Caco-2 (cell line): ENCODE measurements at regions not wholly inside any gene's neighbourhood (a gene's known extent, or its start where the extent isn't known, plus 50 kb on each side); places are given as distances from the start of the nearest gene placed in this dataset.

Experiments
- BruUV-seq: library from RNA; stranded (reverse); fragments of 400-500 nt; replicated peaks from 2 replicates; lab custom pipeline; 2021; lab: Mats Ljungman, UMichigan
- CTCF ChIA-PET: fragments of 300-600 bp; sonication (Branson Sonifier 250); formaldehyde crosslinking; loops from one replicate; lab custom pipeline; 2022; ENCODE audit warnings: antibody characterized with exemption; lab: Charles Lee
- POLR2A ChIA-PET: fragments of 300-600 bp; sonication (Branson Sonifier 250); formaldehyde crosslinking; loops from one replicate; lab custom pipeline; 2022; ENCODE audit warnings: antibody characterized with exemption; lab: Charles Lee
- DNase-seq, 2 experiments: peaks; one replicate each; pipeline versions ENCODE4 v3.0.0 to v3.0.0-alpha.2; 2020 to 2022
- H3K27me3 ChIP-seq: replicated peaks from 2 replicates; pipeline ENCODE4 v1.6.0; 2011; ENCODE audit warnings: low read length; ENCODE audit not compliant: control insufficient read depth, insufficient read depth
- H3K36me3 ChIP-seq: 2 replicates; pipeline ENCODE4 v1.5.1; 2011; ENCODE audit warnings: low read length; ENCODE audit not compliant: control insufficient read depth, insufficient read depth
- H3K4me1 ChIP-seq: fragments of 250-450 bp; sonication (Bioruptor Pico); 2 replicates; pipeline ENCODE4 v1.5.1; 2020; ENCODE audit warnings: mild to moderate bottlenecking
- H3K4me3 ChIP-seq: 2 replicates; pipeline ENCODE4 v1.5.1; 2011; ENCODE audit warnings: low read depth, mild to moderate bottlenecking, control low read depth, low read length
- H3K9me3 ChIP-seq: fragments of 250-450 bp; sonication (Bioruptor Pico); 2 replicates; pipeline ENCODE4 v1.5.1; 2020; ENCODE audit warnings: mild to moderate bottlenecking, moderate library complexity
- H3K27ac Mint-ChIP-seq: one replicate; pipeline ENCODE4 v1.8.0; 2022; ENCODE audit warnings: mixed read lengths; ENCODE audit not compliant: unreplicated experiment
- H3K27me3 Mint-ChIP-seq: one replicate; pipeline ENCODE4 v1.8.0; 2022; ENCODE audit warnings: mixed read lengths; ENCODE audit not compliant: insufficient read depth, unreplicated experiment
- H3K36me3 Mint-ChIP-seq: one replicate; pipeline ENCODE4 v1.8.0; 2022; ENCODE audit warnings: mild to moderate bottlenecking, mixed read lengths; ENCODE audit not compliant: insufficient read depth, unreplicated experiment
- H3K4me1 Mint-ChIP-seq: one replicate; pipeline ENCODE4 v1.8.0; 2022; ENCODE audit warnings: low read depth, mixed read lengths; ENCODE audit not compliant: unreplicated experiment
- H3K4me3 Mint-ChIP-seq: one replicate; pipeline ENCODE4 v1.8.0; 2022; ENCODE audit warnings: mild to moderate bottlenecking, moderate library complexity, mixed read lengths; ENCODE audit not compliant: unreplicated experiment
- H3K9me3 Mint-ChIP-seq: one replicate; pipeline ENCODE4 v1.8.0; 2022; ENCODE audit warnings: mixed read lengths; ENCODE audit not compliant: unreplicated experiment
- CTCF ChIP-seq, 2 experiments: fragments of 200-600 bp in 1 of 2; IDR thresholded peaks; 1 replicate in 1 of 2; 2 replicates in 1 of 2; pipeline versions ENCODE4 v1.5.1 to v1.8.0; 2011 to 2022; ENCODE audit warnings: antibody characterized with exemption in 1 of 2, control low read depth in 1 of 2, inconsistent platforms in 1 of 2, low read depth in 1 of 2, low read length in 1 of 2, mild to moderate bottlenecking in 1 of 2, moderate library complexity in 1 of 2; ENCODE audit not compliant: insufficient read depth in 1 of 2, severe bottlenecking in 1 of 2, unreplicated experiment in 1 of 2
- intact Hi-C: fragments of 100-400 bp; cut with micrococcal nuclease; formaldehyde crosslinking; loops from one replicate; pipeline ENCODE4 v1.10.0; 2022; ENCODE audit not compliant: unreplicated experiment

- H3K4me3 Mint-ChIP-seq: no peak overlapping the region
- no peaks in the 10 kb centered on the region for H3K9me3 Mint-ChIP-seq
- H3K4me1 Mint-ChIP-seq: no peaks in the 10 kb centered on the region
- intact Hi-C loops: no loop called here
- Histone ChIP-seq H3K36me3 (no peaks in the 10 kb centered on the region), H3K27me3 (no peaks in the 10 kb centered on the region), H3K4me1 (no peaks in the 10 kb centered on the region), H3K9me3 (no peaks in the 10 kb centered on the region), H3K4me3 (no peak overlapping the region)
- H3K27ac Mint-ChIP-seq: no peak overlapping the region
- BruUV-seq: no TSS peak
- peaks cover 2% of the 10 kb centered on the region for H3K27me3 Mint-ChIP-seq
- ChIA-PET CTCF (no interaction called here), POLR2A (no interaction called here)
- DNase-seq: no peak
- no peak for TF ChIP-seq CTCF (IDR thresholded peaks at IDR 0.05; ENCODE audit: insufficient read depth in 1 of 2, low read depth in 1 of 2, low read length in 1 of 2, severe bottlenecking in 1 of 2, unreplicated experiment in 1 of 2)
- H3K36me3 Mint-ChIP-seq: no peaks in the 10 kb centered on the region
These were observed 243.0 kb downstream of the PSAT1 start for GRCh38 chr9:78539904-78540303.

- Histone ChIP-seq H3K27me3 (no peaks in the 10 kb centered on the region), H3K4me3 (no peak overlapping the region), H3K9me3 (no peaks in the 10 kb centered on the region), H3K4me1 (no peaks in the 10 kb centered on the region), H3K36me3 (no peaks in the 10 kb centered on the region)
- CTCF ChIA-PET: no interaction called here
- H3K36me3 Mint-ChIP-seq: no peaks in the 10 kb centered on the region
- H3K9me3 Mint-ChIP-seq: no peaks in the 10 kb centered on the region
- BruUV-seq: no TSS peak
- POLR2A ChIA-PET: no interaction called here
- H3K27ac Mint-ChIP-seq: no peak overlapping the region
- no peak for TF ChIP-seq CTCF (IDR thresholded peaks at IDR 0.05; ENCODE audit: insufficient read depth in 1 of 2, low read depth in 1 of 2, low read length in 1 of 2, severe bottlenecking in 1 of 2, unreplicated experiment in 1 of 2)
- peaks cover 2% of the 10 kb centered on the region for H3K27me3 Mint-ChIP-seq
- no peaks in the 10 kb centered on the region for H3K4me1 Mint-ChIP-seq
- no peak overlapping the region for H3K4me3 Mint-ChIP-seq
- no peak for DNase-seq
- intact Hi-C loops: no loop called here
These were observed 245.0 kb downstream of the PSAT1 start for GRCh38 chr9:78541868-78542443.

GRCh38 chr9:78542491-78543181 lies 245.7 kb downstream of the PSAT1 start:
- no peaks in the 10 kb centered on the region for H3K9me3 ChIP-seq
- H3K27me3 ChIP-seq: no peaks in the 10 kb centered on the region
- Mint-ChIP-seq H3K9me3 (no peaks in the 10 kb centered on the region), H3K36me3 (no peaks in the 10 kb centered on the region), H3K27ac (no peak overlapping the region), H3K27me3 (peaks cover 2% of the 10 kb centered on the region), H3K4me3 (no peak overlapping the region), H3K4me1 (no peaks in the 10 kb centered on the region)
- no peaks in the 10 kb centered on the region for H3K36me3 ChIP-seq
- CTCF ChIA-PET: no interaction called here
- DNase-seq: no peak
- no peak overlapping the region for H3K4me3 ChIP-seq
- POLR2A ChIA-PET: no interaction called here
- no peaks in the 10 kb centered on the region for H3K4me1 ChIP-seq
- no TSS peak for BruUV-seq
- intact Hi-C loops: no loop called here
- TF ChIP-seq CTCF (IDR thresholded peaks at IDR 0.05; ENCODE audit: insufficient read depth in 1 of 2, low read depth in 1 of 2, low read length in 1 of 2, severe bottlenecking in 1 of 2, unreplicated experiment in 1 of 2): no peak
